ENCODE measurements at regions not wholly inside any gene's neighbourhood (a gene's known extent, or its start where the extent isn't known, plus 50 kb on each side); places are given as distances from the start of the nearest gene placed in this dataset.

GRCh38 chr1:193634470-193634869 lies 448.1 kb upstream of the B3GALT2 start:
- FAIRE-seq (no peak), DNase-seq (peak in 1 of 5 donors; percentile 3)
- Histone ChIP-seq H3K27ac (ENCODE audit: low read depth in 2 of 2, low read length in 2 of 2) (no peak overlapping the region), H3K4me1 (ENCODE audit: control insufficient read depth in 2 of 3, insufficient read depth in 2 of 3, low read depth in 1 of 3, low read length in 3 of 3) (no peaks in the 10 kb centered on the region), H3K9ac (ENCODE audit: low read length in 3 of 3) (no peak overlapping the region), H3K27me3 (ENCODE audit: control insufficient read depth, insufficient read depth, low read length) (no peaks in the 10 kb centered on the region), H3K36me3 (ENCODE audit: control insufficient read depth in 2 of 3, insufficient read depth in 3 of 3, low read length in 3 of 3) (no peaks in the 10 kb centered on the region), H3K4me3 (ENCODE audit: low read length in 3 of 3) (no peak overlapping the region), H3K9me3 (ENCODE audit: control insufficient read depth in 2 of 3, insufficient read depth in 1 of 3, low read length in 3 of 3) (no peaks in the 10 kb centered on the region)
- no peak for TF ChIP-seq CTCF (IDR thresholded peaks at IDR 0.05; ENCODE audit: borderline replicate concordance, extremely low read depth, insufficient read depth)
- intact Hi-C loops (cut with DNase I) = no loop called here

GRCh38 chr1:193633991-193634390 lies 447.6 kb upstream of the B3GALT2 start:
- no peaks in the 10 kb centered on the region for H3K4me1 ChIP-seq (ENCODE audit: control insufficient read depth in 2 of 3, insufficient read depth in 2 of 3, low read depth in 1 of 3, low read length in 3 of 3)
- intact Hi-C loops (cut with DNase I) = no loop called here
- no peaks in the 10 kb centered on the region for H3K9me3 ChIP-seq (ENCODE audit: control insufficient read depth in 2 of 3, insufficient read depth in 1 of 3, low read length in 3 of 3)
- no peak overlapping the region for H3K27ac ChIP-seq (ENCODE audit: low read depth in 2 of 2, low read length in 2 of 2)
- FAIRE-seq (no peak), DNase-seq (no peak)
- H3K36me3 ChIP-seq (ENCODE audit: control insufficient read depth in 2 of 3, insufficient read depth in 3 of 3, low read length in 3 of 3) = no peaks in the 10 kb centered on the region
- no peaks in the 10 kb centered on the region for H3K27me3 ChIP-seq (ENCODE audit: control insufficient read depth, insufficient read depth, low read length)
- no peak overlapping the region for H3K9ac ChIP-seq (ENCODE audit: low read length in 3 of 3)
- no peak for TF ChIP-seq CTCF (IDR thresholded peaks at IDR 0.05; ENCODE audit: borderline replicate concordance, extremely low read depth, insufficient read depth)
- no peak overlapping the region for H3K4me3 ChIP-seq (ENCODE audit: low read length in 3 of 3)

GRCh38 chr1:193633093-193633492 lies 446.7 kb upstream of the B3GALT2 start:
- intact Hi-C loops (cut with DNase I) = no loop called here
- Histone ChIP-seq H3K27me3 (ENCODE audit: control insufficient read depth, insufficient read depth, low read length) (no peaks in the 10 kb centered on the region), H3K4me3 (ENCODE audit: low read length in 3 of 3) (no peak overlapping the region), H3K9me3 (ENCODE audit: control insufficient read depth in 2 of 3, insufficient read depth in 1 of 3, low read length in 3 of 3) (no peaks in the 10 kb centered on the region), H3K9ac (ENCODE audit: low read length in 3 of 3) (no peak overlapping the region), H3K36me3 (ENCODE audit: control insufficient read depth in 2 of 3, insufficient read depth in 3 of 3, low read length in 3 of 3) (no peaks in the 10 kb centered on the region), H3K27ac (ENCODE audit: low read depth in 2 of 2, low read length in 2 of 2) (no peak overlapping the region), H3K4me1 (ENCODE audit: control insufficient read depth in 2 of 3, insufficient read depth in 2 of 3, low read depth in 1 of 3, low read length in 3 of 3) (no peaks in the 10 kb centered on the region)
- no peak for TF ChIP-seq CTCF (IDR thresholded peaks at IDR 0.05; ENCODE audit: borderline replicate concordance, extremely low read depth, insufficient read depth)
- DNase-seq (no peak), FAIRE-seq (no peak)

GRCh38 chr1:193631306-193631705 lies 444.9 kb upstream of the B3GALT2 start:
- no peak overlapping the region for H3K27ac ChIP-seq (ENCODE audit: low read depth in 2 of 2, low read length in 2 of 2)
- H3K27me3 ChIP-seq (ENCODE audit: control insufficient read depth, insufficient read depth, low read length) = no peaks in the 10 kb centered on the region
- intact Hi-C loops (cut with DNase I) = no loop called here
- DNase-seq (no peak), FAIRE-seq (no peak)
- TF ChIP-seq CTCF (IDR thresholded peaks at IDR 0.05; ENCODE audit: borderline replicate concordance, extremely low read depth, insufficient read depth) = no peak
- no peak overlapping the region for H3K4me3 ChIP-seq (ENCODE audit: low read length in 3 of 3)
- no peaks in the 10 kb centered on the region for H3K36me3 ChIP-seq (ENCODE audit: control insufficient read depth in 2 of 3, insufficient read depth in 3 of 3, low read length in 3 of 3)
- no peaks in the 10 kb centered on the region for H3K9me3 ChIP-seq (ENCODE audit: control insufficient read depth in 2 of 3, insufficient read depth in 1 of 3, low read length in 3 of 3)
- H3K4me1 ChIP-seq (ENCODE audit: control insufficient read depth in 2 of 3, insufficient read depth in 2 of 3, low read depth in 1 of 3, low read length in 3 of 3) = no peaks in the 10 kb centered on the region
- H3K9ac ChIP-seq (ENCODE audit: low read length in 3 of 3) = no peak overlapping the region

Measured in kidney (tissue), 13 donors.